GM23338 (cell line): ENCODE measurements at regions not wholly inside any gene's neighbourhood (a gene's known extent, or its start where the extent isn't known, plus 50 kb on each side); places are given as distances from the start of the nearest gene placed in this dataset.
"Not testable (repeated sequence)": the region's sequence is repeated elsewhere in the genome, so short reads cannot be mapped to it uniquely, and the experiment has no call there.

Source experiments
- ATAC-seq: fragments of 200-7000 bp; cut with Tn5 transposase; 3 replicates; pipeline ENCODE4 v1.9.1; 2020
- DNase-seq: peaks from one replicate; pipeline ENCODE4 v3.0.0-alpha.2; 2015; ENCODE audit warnings: low spot score
- H2AFZ ChIP-seq: fragments of 200-600 bp; sonication (generic); 2 replicates; pipeline ENCODE4 v1.8.0; 2016; ENCODE audit warnings: antibody characterized with exemption, mild to moderate bottlenecking, moderate library complexity
- H3F3A ChIP-seq: fragments of 200-600 bp; sonication (generic); replicated peaks from 2 replicates; pipeline ENCODE4 v1.8.0; 2017; ENCODE audit warnings: antibody characterized with exemption, mixed run types, low read depth
- H3K27ac ChIP-seq: fragments of 200-600 bp; sonication (generic); 2 replicates; pipeline ENCODE4 v1.6.1; 2016; ENCODE audit warnings: low read depth
- H3K27me3 ChIP-seq: fragments of 200-600 bp; sonication (generic); 2 replicates; pipeline ENCODE4 v1.8.0; 2016; ENCODE audit warnings: mild to moderate bottlenecking, mixed run types, moderate library complexity; ENCODE audit not compliant: insufficient read depth
- H3K36me3 ChIP-seq: fragments of 200-600 bp; sonication (generic); 2 replicates; pipeline ENCODE4 v1.8.0; 2016; ENCODE audit warnings: mild to moderate bottlenecking; ENCODE audit not compliant: insufficient read depth
- H3K4me1 ChIP-seq: fragments of 200-600 bp; sonication (generic); 2 replicates; pipeline ENCODE4 v1.8.0; 2016; ENCODE audit warnings: mild to moderate bottlenecking, moderate library complexity; ENCODE audit not compliant: insufficient read depth
- H3K4me2 ChIP-seq: fragments of 200-600 bp; sonication (generic); 2 replicates; pipeline ENCODE4 v1.7.1; 2017; ENCODE audit warnings: mixed run types
- H3K4me3 ChIP-seq: fragments of 200-600 bp; sonication (generic); 2 replicates; pipeline ENCODE4 v1.6.1; 2016; ENCODE audit warnings: mixed run types
- H3K79me2 ChIP-seq: fragments of 200-600 bp; sonication (generic); replicated peaks from 2 replicates; pipeline ENCODE4 v1.8.0; 2017; ENCODE audit warnings: mild to moderate bottlenecking; ENCODE audit not compliant: insufficient read depth
- H3K9me2 ChIP-seq: fragments of 200-600 bp; sonication (generic); 2 replicates; pipeline ENCODE4 v1.8.0; 2017; ENCODE audit not compliant: insufficient read depth
- H4K20me1 ChIP-seq: fragments of 200-600 bp; sonication (generic); replicated peaks from 2 replicates; pipeline ENCODE4 v1.8.0; 2017; ENCODE audit warnings: mild to moderate bottlenecking; ENCODE audit not compliant: insufficient read depth
- H3K27ac Mint-ChIP-seq: 2 replicates; pipeline ENCODE4 v1.8.0; 2020; ENCODE audit warnings: inconsistent platforms, mild to moderate bottlenecking, moderate library complexity, mixed read lengths
- H3K27me3 Mint-ChIP-seq: 3 replicates; pipeline ENCODE4 v1.8.0; 2022; ENCODE audit warnings: low read depth, mild to moderate bottlenecking, moderate library complexity, mixed read lengths, inconsistent platforms; ENCODE audit not compliant: insufficient read depth, poor library complexity
- H3K36me3 Mint-ChIP-seq: 3 replicates; pipeline ENCODE4 v1.8.0; 2021; ENCODE audit warnings: low read depth, mild to moderate bottlenecking, inconsistent platforms, moderate library complexity, mixed read lengths
- H3K4me1 Mint-ChIP-seq: 3 replicates; pipeline ENCODE4 v1.8.0; 2020; ENCODE audit warnings: mild to moderate bottlenecking, inconsistent platforms, mixed read lengths
- H3K4me3 Mint-ChIP-seq: 3 replicates; pipeline ENCODE4 v1.8.0; 2021; ENCODE audit warnings: moderate library complexity, mild to moderate bottlenecking, inconsistent platforms, mixed read lengths
- H3K9me3 Mint-ChIP-seq: 3 replicates; pipeline ENCODE4 v1.8.0; 2020; ENCODE audit warnings: moderate library complexity, mild to moderate bottlenecking, inconsistent platforms, mixed read lengths
- CTCF ChIP-seq, 2 experiments: fragments of 200-600 bp in 1 of 2; sonication (generic) in 1 of 2; conservative IDR thresholded peaks; 2 replicates each; pipeline versions ENCODE4 v1.5.1 to v1.6.1; 2016 to 2017; ENCODE audit warnings: antibody characterized with exemption in 2 of 2, low read depth in 2 of 2, mild to moderate bottlenecking in 2 of 2, moderate library complexity in 1 of 2
- ETS1 ChIP-seq: IDR thresholded peaks from 2 replicates; pipeline ENCODE4 v1.6.1; 2016; ENCODE audit warnings: antibody characterized with exemption
- EZH2 ChIP-seq: fragments of 200-600 bp; sonication (generic); IDR thresholded peaks from one replicate; pipeline ENCODE4 v1.8.0; 2017; ENCODE audit warnings: antibody characterized with exemption, mild to moderate bottlenecking, low read depth; ENCODE audit not compliant: unreplicated experiment
- EZH2phosphoT487 ChIP-seq: fragments of 200-600 bp; sonication (generic); IDR thresholded peaks from one replicate; pipeline ENCODE4 v1.8.1; 2018; ENCODE audit warnings: antibody characterized with exemption; ENCODE audit not compliant: unreplicated experiment
- JUNB ChIP-seq: IDR thresholded peaks from one replicate; pipeline ENCODE4 v1.6.1; 2016; ENCODE audit warnings: antibody characterized with exemption; ENCODE audit not compliant: unreplicated experiment
- POLR2AphosphoS5 ChIP-seq: IDR thresholded peaks from 2 replicates; pipeline ENCODE4 v1.6.1; 2016; ENCODE audit warnings: antibody characterized with exemption, low read depth
- STAT1 ChIP-seq: IDR thresholded peaks from one replicate; pipeline ENCODE4 v1.6.1; 2016; ENCODE audit warnings: antibody characterized with exemption; ENCODE audit not compliant: unreplicated experiment
- ZNF331 ChIP-seq: fragments of 250-450 bp; sonication (Bioruptor Pico); IDR thresholded peaks from 2 replicates; pipeline ENCODE4 v1.5.0; 2020; ENCODE audit warnings: low read depth, mild to moderate bottlenecking, moderate library complexity
- TF ChIP-seq, protein P1 (sequence below): fragments of 250-450 bp; sonication (Bioruptor Pico); IDR thresholded peaks from 2 replicates; pipeline ENCODE4 v1.5.0; 2020; ENCODE audit warnings: mild to moderate bottlenecking, moderate library complexity

GRCh38 chr4:179726491-179726890 lies 2284.3 kb upstream of the AGA start:
- not testable (repeated sequence) for H3K4me3 Mint-ChIP-seq, H4K20me1 ChIP-seq
- H3K4me1 Mint-ChIP-seq = peaks cover 28% of the 10 kb centered on the region

DNA sequence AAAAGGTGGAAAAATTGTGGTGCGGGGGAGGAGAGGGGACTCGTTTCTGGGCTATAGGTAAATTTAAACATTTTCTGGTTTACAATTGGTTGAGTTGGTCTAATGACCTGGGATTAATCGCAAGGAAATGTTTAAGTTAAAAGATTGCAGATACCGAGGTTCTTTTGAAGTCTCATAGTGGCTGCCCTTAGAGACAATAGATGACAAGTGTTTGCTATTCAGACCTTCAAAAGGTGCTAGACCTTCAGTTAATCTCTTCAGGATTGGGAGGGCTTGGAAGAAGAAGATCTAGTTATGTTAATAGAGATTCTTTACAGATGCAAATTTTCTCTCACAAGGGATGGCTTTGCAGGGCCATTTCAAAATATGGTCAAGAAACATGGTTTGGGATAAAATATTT lies 2286.1 kb upstream of the AGA start:
- DNase-seq (no peak), ATAC-seq (no peak)
- Mint-ChIP-seq H3K9me3 (peaks cover 4% of the 10 kb centered on the region; the same call in 1 of the 3 replicates), H3K4me3 (no peak overlapping the region), H3K27ac (no peak overlapping the region), H3K36me3 (peaks cover 3% of the 10 kb centered on the region; the same call in 1 of the 3 replicates), H3K27me3 (no peaks in the 10 kb centered on the region), H3K4me1 (peaks cover 28% of the 10 kb centered on the region)
- H3K36me3 ChIP-seq = no peaks in the 10 kb centered on the region
- H4K20me1 ChIP-seq = no peaks in the 10 kb centered on the region
- no peaks in the 10 kb centered on the region for H3K27me3 ChIP-seq
- H2AFZ ChIP-seq = 0 out of 2 replicates have a peak overlapping the region, but pooled peaks have one; percentile 23
- H3K27ac ChIP-seq = no peak overlapping the region
- no peak overlapping the region for H3K4me3 ChIP-seq
- peaks cover 9% of the 10 kb centered on the region for H3K9me2 ChIP-seq
- H3K79me2 ChIP-seq = no peaks in the 10 kb centered on the region
- peaks cover 16% of the 10 kb centered on the region; the same call in 1 of the 2 replicates for H3K4me1 ChIP-seq
- H3F3A ChIP-seq = no peaks in the 10 kb centered on the region
- H3K4me2 ChIP-seq = no peak overlapping the region
- no peak for TF ChIP-seq EZH2
- TF ChIP-seq POLR2AphosphoS5 = no peak
- TF ChIP-seq EZH2phosphoT487 = no peak
- no peak for TF ChIP-seq CTCF (conservative IDR thresholded peaks at IDR 0.05; ENCODE audit: low read depth in 2 of 2)
- no peak for TF ChIP-seq JUNB
- TF ChIP-seq, protein P1, sequence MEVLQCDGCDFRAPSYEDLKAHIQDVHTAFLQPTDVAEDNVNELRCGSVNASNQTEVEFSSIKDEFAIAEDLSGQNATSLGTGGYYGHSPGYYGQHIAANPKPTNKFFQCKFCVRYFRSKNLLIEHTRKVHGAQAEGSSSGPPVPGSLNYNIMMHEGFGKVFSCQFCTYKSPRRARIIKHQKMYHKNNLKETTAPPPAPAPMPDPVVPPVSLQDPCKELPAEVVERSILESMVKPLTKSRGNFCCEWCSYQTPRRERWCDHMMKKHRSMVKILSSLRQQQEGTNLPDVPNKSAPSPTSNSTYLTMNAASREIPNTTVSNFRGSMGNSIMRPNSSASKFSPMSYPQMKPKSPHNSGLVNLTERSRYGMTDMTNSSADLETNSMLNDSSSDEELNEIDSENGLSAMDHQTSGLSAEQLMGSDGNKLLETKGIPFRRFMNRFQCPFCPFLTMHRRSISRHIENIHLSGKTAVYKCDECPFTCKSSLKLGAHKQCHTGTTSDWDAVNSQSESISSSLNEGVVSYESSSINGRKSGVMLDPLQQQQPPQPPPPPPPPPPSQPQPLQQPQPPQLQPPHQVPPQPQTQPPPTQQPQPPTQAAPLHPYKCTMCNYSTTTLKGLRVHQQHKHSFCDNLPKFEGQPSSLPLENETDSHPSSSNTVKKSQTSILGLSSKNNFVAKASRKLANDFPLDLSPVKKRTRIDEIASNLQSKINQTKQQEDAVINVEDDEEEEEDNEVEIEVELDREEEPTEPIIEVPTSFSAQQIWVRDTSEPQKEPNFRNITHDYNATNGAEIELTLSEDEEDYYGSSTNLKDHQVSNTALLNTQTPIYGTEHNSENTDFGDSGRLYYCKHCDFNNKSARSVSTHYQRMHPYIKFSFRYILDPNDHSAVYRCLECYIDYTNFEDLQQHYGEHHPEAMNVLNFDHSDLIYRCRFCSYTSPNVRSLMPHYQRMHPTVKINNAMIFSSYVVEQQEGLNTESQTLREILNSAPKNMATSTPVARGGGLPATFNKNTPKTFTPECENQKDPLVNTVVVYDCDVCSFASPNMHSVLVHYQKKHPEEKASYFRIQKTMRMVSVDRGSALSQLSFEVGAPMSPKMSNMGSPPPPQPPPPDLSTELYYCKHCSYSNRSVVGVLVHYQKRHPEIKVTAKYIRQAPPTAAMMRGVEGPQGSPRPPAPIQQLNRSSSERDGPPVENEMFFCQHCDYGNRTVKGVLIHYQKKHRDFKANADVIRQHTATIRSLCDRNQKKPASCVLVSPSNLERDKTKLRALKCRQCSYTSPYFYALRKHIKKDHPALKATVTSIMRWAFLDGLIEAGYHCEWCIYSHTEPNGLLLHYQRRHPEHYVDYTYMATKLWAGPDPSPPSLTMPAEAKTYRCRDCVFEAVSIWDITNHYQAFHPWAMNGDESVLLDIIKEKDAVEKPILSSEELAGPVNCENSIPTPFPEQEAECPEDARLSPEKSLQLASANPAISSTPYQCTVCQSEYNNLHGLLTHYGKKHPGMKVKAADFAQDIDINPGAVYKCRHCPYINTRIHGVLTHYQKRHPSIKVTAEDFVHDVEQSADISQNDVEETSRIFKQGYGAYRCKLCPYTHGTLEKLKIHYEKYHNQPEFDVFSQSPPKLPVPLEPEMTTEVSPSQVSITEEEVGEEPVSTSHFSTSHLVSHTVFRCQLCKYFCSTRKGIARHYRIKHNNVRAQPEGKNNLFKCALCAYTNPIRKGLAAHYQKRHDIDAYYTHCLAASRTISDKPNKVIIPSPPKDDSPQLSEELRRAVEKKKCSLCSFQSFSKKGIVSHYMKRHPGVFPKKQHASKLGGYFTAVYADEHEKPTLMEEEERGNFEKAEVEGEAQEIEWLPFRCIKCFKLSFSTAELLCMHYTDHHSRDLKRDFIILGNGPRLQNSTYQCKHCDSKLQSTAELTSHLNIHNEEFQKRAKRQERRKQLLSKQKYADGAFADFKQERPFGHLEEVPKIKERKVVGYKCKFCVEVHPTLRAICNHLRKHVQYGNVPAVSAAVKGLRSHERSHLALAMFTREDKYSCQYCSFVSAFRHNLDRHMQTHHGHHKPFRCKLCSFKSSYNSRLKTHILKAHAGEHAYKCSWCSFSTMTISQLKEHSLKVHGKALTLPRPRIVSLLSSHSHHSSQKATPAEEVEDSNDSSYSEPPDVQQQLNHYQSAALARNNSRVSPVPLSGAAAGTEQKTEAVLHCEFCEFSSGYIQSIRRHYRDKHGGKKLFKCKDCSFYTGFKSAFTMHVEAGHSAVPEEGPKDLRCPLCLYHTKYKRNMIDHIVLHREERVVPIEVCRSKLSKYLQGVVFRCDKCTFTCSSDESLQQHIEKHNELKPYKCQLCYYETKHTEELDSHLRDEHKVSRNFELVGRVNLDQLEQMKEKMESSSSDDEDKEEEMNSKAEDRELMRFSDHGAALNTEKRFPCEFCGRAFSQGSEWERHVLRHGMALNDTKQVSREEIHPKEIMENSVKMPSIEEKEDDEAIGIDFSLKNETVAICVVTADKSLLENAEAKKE (CRISPR knock-in tag) = no peak
- TF ChIP-seq STAT1 = no peak
- no peak for TF ChIP-seq ZNF331 (CRISPR knock-in tag)
- no peak for TF ChIP-seq ETS1

More at GRCh38 chr4:179726491-179726890, 2284.3 kb upstream of the AGA start:
- not testable (repeated sequence) for DNase-seq, H3K36me3 ChIP-seq, H2AFZ ChIP-seq, H3K79me2 ChIP-seq, H3K9me2 ChIP-seq, ATAC-seq, H3F3A ChIP-seq, H3K4me2 ChIP-seq, H3K27ac ChIP-seq, H3K36me3 Mint-ChIP-seq, H3K4me3 ChIP-seq, H3K27me3 ChIP-seq, H3K27me3 Mint-ChIP-seq
- Mint-ChIP-seq H3K9me3 (peaks cover 11% of the 10 kb centered on the region), H3K27ac (0 out of 2 replicates have a peak overlapping the region, but pooled peaks have one; percentile 10)
- peaks cover 16% of the 10 kb centered on the region; the same call in 1 of the 2 replicates for H3K4me1 ChIP-seq
